A204.1 (cell line): ENCODE measurements at regions not wholly inside any gene's neighbourhood (a gene's known extent, or its start where the extent isn't known, plus 50 kb on each side); places are given as distances from the start of the nearest gene placed in this dataset.
"Not testable (repeated sequence)": the region's sequence is repeated elsewhere in the genome, so short reads cannot be mapped to it uniquely, and the experiment has no call there.

Experiments used
- FAIRE-seq: peaks from 2 replicates; lab custom pipeline; 2012; peaks lifted over from hg19 to GRCh38; lab: Jason Lieb, UNC

GRCh38 chr2:83370419-83370762 lies 1088.7 kb downstream of the SUCLG1 start:
- FAIRE-seq: no peak

DNA sequence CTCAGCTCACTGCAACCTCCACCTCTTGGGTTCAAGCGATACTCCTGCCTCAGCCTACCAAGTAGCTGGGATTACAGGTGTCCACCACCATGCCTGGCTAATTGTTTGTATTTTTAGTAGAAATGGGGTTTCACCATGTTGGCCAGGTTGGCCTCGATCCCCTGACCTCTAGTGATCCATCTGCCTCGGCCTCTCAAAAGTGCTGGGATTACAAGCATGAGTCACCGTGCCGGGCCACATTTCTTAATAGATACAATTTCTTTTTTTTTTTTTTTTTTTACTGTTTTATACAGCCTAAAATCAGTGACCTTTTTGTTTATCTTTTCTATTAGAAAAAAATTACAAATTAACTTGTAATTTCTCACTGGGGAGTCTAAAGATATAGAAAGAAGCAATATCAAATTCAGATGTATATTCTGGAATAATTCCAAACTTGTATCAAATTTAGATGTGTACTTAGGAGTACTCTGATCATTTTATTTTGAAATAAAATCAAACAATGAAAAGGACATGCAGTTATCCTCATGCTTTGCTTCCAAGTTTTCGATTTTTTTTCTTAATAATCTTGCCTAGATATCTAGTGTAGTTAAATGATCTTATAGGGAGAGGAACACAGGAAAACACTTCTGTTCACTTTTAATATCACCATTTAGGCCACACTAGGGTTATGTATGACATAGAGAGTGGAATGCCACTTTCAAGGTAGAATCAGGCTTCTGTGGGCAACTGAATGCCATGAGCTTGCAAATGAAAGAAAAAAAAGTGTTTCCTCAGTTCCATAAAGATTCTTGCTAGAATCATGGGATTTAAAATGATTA lies 1089.3 kb downstream of the SUCLG1 start:
- FAIRE-seq: no peak

DNA sequence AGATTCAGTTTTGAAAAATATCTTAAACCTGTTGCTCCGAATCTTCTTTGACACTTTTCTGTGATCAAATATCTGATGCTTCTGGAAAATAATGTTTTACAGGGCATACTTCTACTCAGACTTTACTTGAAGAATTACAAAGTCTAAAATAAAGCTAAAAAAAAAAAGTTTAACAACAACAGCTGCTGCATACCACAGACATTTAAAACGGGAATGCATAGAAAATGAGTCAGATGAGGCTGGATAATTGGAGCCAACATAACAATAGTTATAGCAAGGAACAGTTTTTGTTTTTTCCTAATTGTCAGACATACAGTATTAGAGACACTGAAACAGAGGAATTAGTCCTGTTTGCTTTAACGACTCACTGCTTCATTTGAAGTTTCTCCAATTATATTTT lies 1090.2 kb downstream of the SUCLG1 start:
- no peak for FAIRE-seq

DNA sequence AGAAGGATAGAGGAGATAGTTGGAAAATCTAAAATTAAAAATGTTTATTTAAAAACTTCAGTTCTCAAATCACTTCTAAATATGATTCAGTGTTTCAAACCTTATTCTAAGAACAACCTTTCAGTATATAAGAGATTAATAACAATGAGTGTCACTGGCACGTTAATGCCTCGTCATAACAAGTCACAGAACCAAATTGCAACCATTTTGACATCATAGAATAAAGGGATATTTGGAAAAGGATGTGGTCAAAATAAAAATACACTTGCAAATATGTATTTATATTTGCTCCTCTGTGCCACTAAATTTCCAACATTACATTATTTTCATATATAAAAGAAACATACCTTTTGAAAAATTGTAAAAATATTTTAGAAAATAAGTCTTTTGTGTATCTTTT lies 1090.6 kb downstream of the SUCLG1 start:
- no peak for FAIRE-seq

GRCh38 chr2:83365476-83365875 lies 1093.6 kb downstream of the SUCLG1 start:
- no peak for FAIRE-seq

DNA sequence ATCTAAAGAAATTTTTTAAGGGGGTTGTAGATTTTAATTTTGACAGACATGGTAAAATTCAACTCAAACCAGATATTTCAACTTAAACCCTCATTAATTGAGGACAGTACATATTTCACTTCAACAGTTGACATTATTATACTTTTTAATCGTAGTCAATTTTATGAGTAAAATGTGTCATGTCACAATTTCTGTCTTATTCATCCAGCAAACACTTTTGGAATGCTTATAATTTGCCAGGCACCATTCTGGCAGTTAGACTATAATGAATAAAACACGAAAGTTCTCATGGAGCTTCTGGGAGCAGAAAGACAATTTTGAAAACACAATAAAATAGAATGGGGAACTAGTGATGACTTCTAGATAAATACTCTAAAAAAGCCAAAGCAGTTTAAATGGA lies 1094.8 kb downstream of the SUCLG1 start:
- FAIRE-seq: no peak

- peak; percentile 94 for FAIRE-seq
These were observed 1095.9 kb downstream of the SUCLG1 start for GRCh38 chr2:83363138-83363537.

- no peak for FAIRE-seq
These were observed 1099.7 kb downstream of the SUCLG1 start for GRCh38 chr2:83359336-83359735.

GRCh38 chr2:83342860-83343329 lies 1116.2 kb downstream of the SUCLG1 start:
- no peak for FAIRE-seq

GRCh38 chr2:83340424-83340823 lies 1118.7 kb downstream of the SUCLG1 start:
- no peak for FAIRE-seq

DNA sequence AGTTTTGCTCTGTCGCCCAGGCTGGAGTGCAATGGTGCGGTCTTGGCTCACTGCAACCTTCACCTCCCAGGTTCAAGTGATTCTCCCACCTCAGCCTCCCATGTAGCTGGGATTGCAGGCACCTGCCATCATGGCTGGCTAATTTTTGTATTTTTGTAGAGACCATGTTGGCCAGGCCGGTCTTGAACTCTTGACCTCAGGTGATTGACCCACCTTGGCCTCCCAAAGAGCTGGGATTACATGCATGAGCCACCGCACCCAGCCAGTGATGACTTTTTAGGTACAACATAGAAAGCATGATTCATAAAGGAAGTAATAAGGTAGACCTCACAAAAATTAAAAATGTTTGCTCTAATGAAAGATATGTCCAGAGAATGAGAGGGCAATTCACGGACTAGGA lies 1119.1 kb downstream of the SUCLG1 start:
- not testable (repeated sequence) for FAIRE-seq

DNA sequence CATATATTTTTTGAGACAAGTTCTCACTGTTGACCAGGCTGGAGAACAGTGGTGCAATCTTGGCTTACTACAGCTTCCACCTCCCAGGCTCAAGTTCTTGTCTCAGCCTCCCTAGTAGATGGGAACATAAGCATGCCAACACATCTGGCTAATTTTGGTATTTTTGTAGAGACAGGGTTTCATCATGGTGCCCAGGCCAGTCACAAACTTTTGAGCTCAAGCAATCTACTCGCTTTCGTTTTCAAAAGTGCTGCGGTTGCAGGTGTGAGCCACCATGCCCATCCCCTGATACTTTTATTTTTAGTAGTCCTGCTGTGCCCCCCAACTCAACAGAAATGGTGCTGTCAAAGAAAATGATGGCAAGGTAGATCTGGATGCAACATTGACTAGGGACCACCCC lies 1127.3 kb downstream of the SUCLG1 start:
- no peak for FAIRE-seq

GRCh38 chr2:83323038-83323437 lies 1136.0 kb downstream of the SUCLG1 start:
- no peak for FAIRE-seq

DNA sequence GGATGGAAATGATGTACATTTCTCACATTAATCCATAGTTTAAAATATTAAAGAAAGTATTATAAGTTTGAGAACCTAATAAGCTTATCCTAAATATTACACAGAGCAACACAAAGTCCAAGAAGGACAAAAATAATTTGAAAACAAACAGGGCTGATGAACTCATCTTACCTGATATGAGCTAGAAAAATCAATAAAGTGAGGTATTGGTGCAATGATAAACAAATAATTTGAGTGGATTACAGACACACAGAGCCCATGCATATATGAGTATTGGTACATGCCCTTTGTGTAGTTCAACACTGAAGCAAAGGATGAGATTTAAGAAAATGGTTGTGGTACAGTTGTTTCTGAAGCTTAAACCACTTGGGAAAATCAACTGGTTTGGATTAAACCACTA lies 1139.0 kb downstream of the SUCLG1 start:
- no peak for FAIRE-seq

DNA sequence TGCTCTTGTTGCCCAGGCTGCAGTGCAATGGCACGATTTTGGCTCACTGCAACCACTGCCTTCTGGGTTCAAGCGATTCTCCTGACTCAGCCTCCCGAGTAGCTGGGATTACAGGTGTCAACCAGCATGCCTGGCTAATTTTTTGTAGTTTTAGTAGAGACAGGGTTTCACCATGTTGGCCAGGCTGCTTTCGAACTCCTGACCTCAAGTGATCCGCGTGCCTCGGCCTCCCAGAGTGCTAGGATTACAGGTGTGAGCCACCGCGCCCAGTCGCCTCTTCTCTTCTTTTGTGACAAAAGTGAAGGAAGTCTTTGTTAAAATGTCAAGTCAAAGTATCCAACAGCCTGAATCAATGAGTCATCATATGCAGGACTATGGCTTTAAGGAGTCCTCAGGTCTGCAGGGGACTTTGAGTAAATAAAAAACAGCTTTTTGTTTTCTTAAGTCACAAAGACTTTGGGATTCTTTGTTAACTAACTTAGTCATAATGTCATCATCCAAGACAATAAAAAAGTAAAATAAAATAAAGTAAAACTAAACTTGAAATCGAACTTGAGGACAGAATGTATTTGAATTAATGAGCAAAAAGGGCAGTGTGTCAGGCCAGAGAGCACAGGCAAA lies 1153.2 kb downstream of the SUCLG1 start:
- FAIRE-seq: no peak

- FAIRE-seq: no peak
These were observed 1168.0 kb downstream of the SUCLG1 start for GRCh38 chr2:83291083-83291482.

DNA sequence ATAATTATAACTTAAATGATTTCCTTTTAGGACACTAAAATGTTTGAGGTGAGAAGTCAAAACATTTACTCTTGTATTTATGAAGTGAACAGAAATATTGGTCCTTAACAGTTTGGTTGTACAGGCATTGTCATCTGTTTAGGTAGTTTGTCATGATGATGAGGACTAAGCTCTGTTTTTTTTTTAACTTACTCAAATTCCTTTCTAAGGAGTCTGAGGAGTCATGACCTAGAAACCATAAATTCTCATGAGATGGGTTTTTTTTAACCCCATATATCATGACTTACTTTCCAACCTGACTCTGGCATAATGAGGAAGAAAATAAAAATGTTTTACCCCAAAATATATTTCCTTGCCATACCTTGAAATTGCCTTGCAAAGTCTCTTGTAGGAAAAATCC lies 1176.2 kb downstream of the SUCLG1 start:
- FAIRE-seq: no peak

GRCh38 chr2:83282043-83282795 lies 1176.9 kb downstream of the SUCLG1 start:
- FAIRE-seq: no peak

- no peak for FAIRE-seq
These were observed 1178.7 kb downstream of the SUCLG1 start for GRCh38 chr2:83280391-83280790.

DNA sequence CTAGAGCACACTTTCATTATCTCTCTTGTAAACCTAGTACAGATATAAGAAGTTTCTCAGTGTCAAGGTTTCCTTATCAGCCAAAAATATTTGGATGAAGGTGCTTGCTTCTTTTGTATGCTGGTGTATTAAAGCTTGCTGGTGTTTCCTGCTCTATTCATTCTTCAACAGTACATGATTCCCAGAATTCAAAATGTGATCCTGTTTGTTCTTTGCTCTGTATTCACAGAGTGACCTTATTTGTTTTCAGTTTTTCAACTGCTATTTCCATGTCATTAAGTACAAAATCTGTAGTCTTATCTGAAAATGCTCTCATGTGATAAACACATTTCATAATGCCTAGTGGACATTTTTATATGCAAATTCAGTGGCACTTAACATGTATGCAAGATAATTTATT lies 1185.8 kb downstream of the SUCLG1 start:
- no peak for FAIRE-seq

- no peak for FAIRE-seq
These were observed 1197.4 kb downstream of the SUCLG1 start for GRCh38 chr2:83261591-83262136.

- FAIRE-seq: no peak
These were observed 1205.2 kb downstream of the SUCLG1 start for GRCh38 chr2:83253848-83254247.

DNA sequence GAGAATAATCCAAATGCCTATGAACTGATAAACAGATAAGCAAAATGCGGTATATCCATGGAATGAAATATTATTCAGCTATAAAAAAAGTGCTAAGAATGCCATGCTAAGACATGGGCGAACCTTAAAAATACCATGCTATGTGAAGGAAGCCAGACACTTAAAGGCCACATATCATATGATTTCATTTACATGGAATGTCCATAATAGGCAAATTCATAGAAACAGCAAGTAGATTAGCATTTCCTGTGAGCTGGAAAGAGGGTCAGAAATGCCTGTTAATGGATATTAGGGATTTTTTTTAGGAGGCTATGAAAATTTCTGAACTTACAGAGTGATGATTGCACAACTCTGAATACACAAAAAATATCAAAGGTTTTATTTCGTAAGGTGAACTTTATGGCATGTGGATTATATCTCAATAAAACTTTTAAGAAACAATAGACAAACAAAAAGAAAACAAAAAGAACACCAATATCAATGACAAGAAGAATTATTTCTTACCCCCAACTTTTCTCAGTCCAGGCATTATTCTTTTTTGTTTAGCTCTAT lies 1207.7 kb downstream of the SUCLG1 start:
- FAIRE-seq: no peak
